Osteocyte (in vitro differentiated cells): ENCODE measurements at regions not wholly inside any gene's neighbourhood (a gene's known extent, or its start where the extent isn't known, plus 50 kb on each side); places are given as distances from the start of the nearest gene placed in this dataset.

ENCODE experiments used
- DNase-seq: peaks from one replicate; pipeline ENCODE4 v3.0.0; 2021; ENCODE audit warnings: mixed read lengths; ENCODE audit not compliant: unreplicated experiment; ENCODE audit errors: extremely low spot score
- H3K27ac Mint-ChIP-seq: one replicate; pipeline ENCODE4 v1.8.0; 2021; ENCODE audit warnings: mild to moderate bottlenecking, mixed read lengths; ENCODE audit not compliant: unreplicated experiment
- H3K27me3 Mint-ChIP-seq: one replicate; pipeline ENCODE4 v1.8.0; 2021; ENCODE audit warnings: mixed read lengths; ENCODE audit not compliant: unreplicated experiment
- H3K36me3 Mint-ChIP-seq: one replicate; pipeline ENCODE4 v1.8.0; 2021; ENCODE audit warnings: mixed read lengths; ENCODE audit not compliant: unreplicated experiment
- H3K4me1 Mint-ChIP-seq: one replicate; pipeline ENCODE4 v1.8.0; 2021; ENCODE audit warnings: mixed read lengths; ENCODE audit not compliant: unreplicated experiment
- H3K4me3 Mint-ChIP-seq: one replicate; pipeline ENCODE4 v1.8.0; 2021; ENCODE audit warnings: mild to moderate bottlenecking, moderate library complexity, mixed read lengths; ENCODE audit not compliant: unreplicated experiment
- H3K9me3 Mint-ChIP-seq: one replicate; pipeline ENCODE4 v1.8.0; 2021; ENCODE audit warnings: mixed read lengths; ENCODE audit not compliant: unreplicated experiment
- CTCF ChIP-seq: fragments of 200-600 bp; sonication (generic); IDR thresholded peaks from 2 replicates; pipeline ENCODE4 v1.5.0; 2021; ENCODE audit warnings: antibody characterized with exemption, mild to moderate bottlenecking, moderate library complexity

GRCh38 chr1:4174291-4175200 is 274.5 kb upstream of the C1orf174 start:
- peaks cover 2% of the 10 kb centered on the region for H3K36me3 Mint-ChIP-seq
- H3K27me3 Mint-ChIP-seq = no peaks in the 10 kb centered on the region
- TF ChIP-seq CTCF = no peak
- H3K27ac Mint-ChIP-seq = no peak overlapping the region
- peaks cover 26% of the 10 kb centered on the region for H3K9me3 Mint-ChIP-seq
- DNase-seq = peak; percentile 80
- H3K4me1 Mint-ChIP-seq = no peaks in the 10 kb centered on the region
- H3K4me3 Mint-ChIP-seq = no peak overlapping the region

GRCh38 chr1:4175566-4176405 is 275.7 kb upstream of the C1orf174 start:
- DNase-seq = peak; percentile 65
- no peaks in the 10 kb centered on the region for H3K4me1 Mint-ChIP-seq
- H3K36me3 Mint-ChIP-seq = peaks cover 2% of the 10 kb centered on the region
- peaks cover 24% of the 10 kb centered on the region for H3K9me3 Mint-ChIP-seq
- TF ChIP-seq CTCF = no peak
- H3K27ac Mint-ChIP-seq = no peak overlapping the region
- H3K27me3 Mint-ChIP-seq = no peaks in the 10 kb centered on the region
- no peak overlapping the region for H3K4me3 Mint-ChIP-seq

- TF ChIP-seq CTCF = no peak
- DNase-seq = peak; percentile 53
- Mint-ChIP-seq H3K27me3 (no peaks in the 10 kb centered on the region), H3K4me1 (no peaks in the 10 kb centered on the region), H3K27ac (no peak overlapping the region), H3K36me3 (peaks cover 2% of the 10 kb centered on the region), H3K9me3 (peaks cover 22% of the 10 kb centered on the region), H3K4me3 (no peak overlapping the region)
Observed at GRCh38 chr1:4176841-4177240, 276.8 kb upstream of the C1orf174 start.

- peak; percentile 71 for DNase-seq
- H3K36me3 Mint-ChIP-seq = peaks cover 2% of the 10 kb centered on the region
- H3K27ac Mint-ChIP-seq = no peak overlapping the region
- no peak overlapping the region for H3K4me3 Mint-ChIP-seq
- no peaks in the 10 kb centered on the region for H3K27me3 Mint-ChIP-seq
- TF ChIP-seq CTCF = no peak
- no peaks in the 10 kb centered on the region for H3K4me1 Mint-ChIP-seq
- peaks cover 22% of the 10 kb centered on the region for H3K9me3 Mint-ChIP-seq
Observed at GRCh38 chr1:4177425-4178150, 277.5 kb upstream of the C1orf174 start.
